ENCODE measurements at regions not wholly inside any gene's neighbourhood (a gene's known extent, or its start where the extent isn't known, plus 50 kb on each side); places are given as distances from the start of the nearest gene placed in this dataset.

DNA sequence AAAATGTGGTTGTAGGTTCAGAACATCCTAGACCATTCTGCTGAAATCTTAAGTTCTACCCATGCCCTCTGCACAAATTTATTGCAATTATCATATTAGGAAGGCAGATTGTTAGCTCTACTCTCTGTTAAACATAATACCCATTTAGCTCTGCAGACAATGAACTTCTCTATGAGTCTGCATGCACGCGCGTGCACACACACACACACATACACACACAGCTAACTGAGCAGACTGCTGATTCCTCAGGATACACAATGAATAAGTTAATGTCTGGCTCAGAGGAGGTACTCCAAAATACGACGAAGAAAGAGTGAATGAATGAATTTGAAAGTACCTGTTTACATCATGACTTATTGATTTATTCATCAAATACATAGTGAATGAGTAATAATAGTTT is 276.2 kb upstream of the SORCS1 start:
- CTCF ChIA-PET, result no interaction called here

DNA sequence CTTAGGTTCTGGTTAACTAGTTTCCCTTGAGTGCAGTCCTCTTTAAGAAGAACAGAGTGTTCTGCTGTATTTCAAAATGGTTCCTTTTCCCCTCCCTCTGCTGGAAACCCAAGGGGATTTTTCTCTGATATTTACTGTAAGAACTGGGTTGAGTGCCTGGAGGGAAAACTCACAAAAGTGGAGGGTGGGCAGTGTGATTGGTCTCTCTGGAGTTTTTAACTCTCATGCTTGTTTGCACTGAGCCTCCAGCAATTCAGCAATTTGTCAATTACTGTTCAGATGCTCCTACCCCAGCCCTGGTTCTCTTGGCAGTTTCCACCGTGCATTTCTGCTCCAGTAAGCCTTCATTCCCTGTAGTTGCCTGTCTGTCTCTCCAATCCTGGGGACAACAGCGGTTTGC is 273.4 kb upstream of the SORCS1 start:
- TF ChIP-seq, protein P1, sequence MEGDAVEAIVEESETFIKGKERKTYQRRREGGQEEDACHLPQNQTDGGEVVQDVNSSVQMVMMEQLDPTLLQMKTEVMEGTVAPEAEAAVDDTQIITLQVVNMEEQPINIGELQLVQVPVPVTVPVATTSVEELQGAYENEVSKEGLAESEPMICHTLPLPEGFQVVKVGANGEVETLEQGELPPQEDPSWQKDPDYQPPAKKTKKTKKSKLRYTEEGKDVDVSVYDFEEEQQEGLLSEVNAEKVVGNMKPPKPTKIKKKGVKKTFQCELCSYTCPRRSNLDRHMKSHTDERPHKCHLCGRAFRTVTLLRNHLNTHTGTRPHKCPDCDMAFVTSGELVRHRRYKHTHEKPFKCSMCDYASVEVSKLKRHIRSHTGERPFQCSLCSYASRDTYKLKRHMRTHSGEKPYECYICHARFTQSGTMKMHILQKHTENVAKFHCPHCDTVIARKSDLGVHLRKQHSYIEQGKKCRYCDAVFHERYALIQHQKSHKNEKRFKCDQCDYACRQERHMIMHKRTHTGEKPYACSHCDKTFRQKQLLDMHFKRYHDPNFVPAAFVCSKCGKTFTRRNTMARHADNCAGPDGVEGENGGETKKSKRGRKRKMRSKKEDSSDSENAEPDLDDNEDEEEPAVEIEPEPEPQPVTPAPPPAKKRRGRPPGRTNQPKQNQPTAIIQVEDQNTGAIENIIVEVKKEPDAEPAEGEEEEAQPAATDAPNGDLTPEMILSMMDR (IDR thresholded peaks at IDR 0.05; ENCODE audit: low read depth, low read length), result no peak
- ChIA-PET POLR2A (no interaction called here), CTCF (no interaction called here)
- Histone ChIP-seq H3K4me3 (ENCODE audit: low read depth, low read length) (no peak overlapping the region), H3K27me3 (ENCODE audit: control insufficient read depth, insufficient read depth, low read length) (no peaks in the 10 kb centered on the region), H3K9me3 (ENCODE audit: control insufficient read depth, insufficient read depth, low read length) (no peaks in the 10 kb centered on the region), H3K27ac (ENCODE audit: low read depth, low read length) (no peak overlapping the region)
- no peak for DNase-seq (ENCODE audit: low read depth, low spot score)

More for the DNA sequence above, 276.2 kb upstream of the SORCS1 start:
- H3K9me3 ChIP-seq (ENCODE audit: control insufficient read depth, insufficient read depth, low read length), result peaks cover 4% of the 10 kb centered on the region; the same call in 1 of the 2 replicates
- DNase-seq (ENCODE audit: low read depth, low spot score), result no peak
- H3K4me3 ChIP-seq (ENCODE audit: low read depth, low read length), result no peak overlapping the region
- POLR2A ChIA-PET, result no interaction called here
- TF ChIP-seq, protein P1 (IDR thresholded peaks at IDR 0.05; ENCODE audit: low read depth, low read length), result no peak
- no peak overlapping the region for H3K27ac ChIP-seq (ENCODE audit: low read depth, low read length)
- H3K27me3 ChIP-seq (ENCODE audit: control insufficient read depth, insufficient read depth, low read length), result no peaks in the 10 kb centered on the region

GRCh38 chr10:107436568-107436967 is 272.1 kb upstream of the SORCS1 start:
- CTCF ChIA-PET, result no interaction called here
- Histone ChIP-seq H3K27me3 (ENCODE audit: control insufficient read depth, insufficient read depth, low read length) (no peaks in the 10 kb centered on the region), H3K4me3 (ENCODE audit: low read depth, low read length) (no peak overlapping the region), H3K27ac (ENCODE audit: low read depth, low read length) (no peak overlapping the region), H3K9me3 (ENCODE audit: control insufficient read depth, insufficient read depth, low read length) (no peaks in the 10 kb centered on the region)
- TF ChIP-seq, protein P1 (IDR thresholded peaks at IDR 0.05; ENCODE audit: low read depth, low read length), result no peak
- POLR2A ChIA-PET, result no interaction called here
- no peak for DNase-seq (ENCODE audit: low read depth, low spot score)

DNA sequence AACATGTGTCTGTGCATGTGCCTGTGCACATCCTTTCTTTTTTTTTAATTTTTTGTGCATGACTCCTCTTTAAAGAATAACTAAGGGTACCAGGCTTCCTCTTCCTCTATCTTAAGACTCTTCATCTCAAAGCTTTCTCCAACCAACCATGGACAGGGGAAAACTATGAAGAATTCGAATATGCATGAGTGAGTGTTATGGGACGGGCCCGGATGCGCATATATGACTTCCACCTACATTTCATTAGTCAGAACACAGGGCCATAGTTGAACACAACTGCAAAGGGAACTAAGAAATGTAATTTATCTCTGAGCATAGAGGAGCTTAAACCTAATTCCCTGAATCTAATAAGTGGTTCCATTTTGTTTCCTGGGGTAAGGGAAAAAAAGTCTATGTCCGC is 270.3 kb upstream of the SORCS1 start:
- TF ChIP-seq, protein P1 (IDR thresholded peaks at IDR 0.05; ENCODE audit: low read depth, low read length), result no peak
- H3K27me3 ChIP-seq (ENCODE audit: control insufficient read depth, insufficient read depth, low read length), result no peaks in the 10 kb centered on the region
- H3K27ac ChIP-seq (ENCODE audit: low read depth, low read length), result no peak overlapping the region
- ChIA-PET POLR2A (no interaction called here), CTCF (no interaction called here)
- no peak overlapping the region for H3K4me3 ChIP-seq (ENCODE audit: low read depth, low read length)
- DNase-seq (ENCODE audit: low read depth, low spot score), result no peak
- H3K9me3 ChIP-seq (ENCODE audit: control insufficient read depth, insufficient read depth, low read length), result peaks cover 5% of the 10 kb centered on the region

- TF ChIP-seq, protein P1 (IDR thresholded peaks at IDR 0.05; ENCODE audit: low read depth, low read length), result no peak
- no peak overlapping the region for H3K4me3 ChIP-seq (ENCODE audit: low read depth, low read length)
- no peaks in the 10 kb centered on the region for H3K27me3 ChIP-seq (ENCODE audit: control insufficient read depth, insufficient read depth, low read length)
- no peak overlapping the region for H3K27ac ChIP-seq (ENCODE audit: low read depth, low read length)
- DNase-seq (ENCODE audit: low read depth, low spot score), result no peak
- H3K9me3 ChIP-seq (ENCODE audit: control insufficient read depth, insufficient read depth, low read length), result peaks cover 9% of the 10 kb centered on the region
- CTCF ChIA-PET, result no interaction called here
- POLR2A ChIA-PET, result no interaction called here
These were observed 269.7 kb upstream of the SORCS1 start for GRCh38 chr10:107434201-107434600.
